ENCODE measurements at regions not wholly inside any gene's neighbourhood (a gene's known extent, or its start where the extent isn't known, plus 50 kb on each side); places are given as distances from the start of the nearest gene placed in this dataset.

DNA sequence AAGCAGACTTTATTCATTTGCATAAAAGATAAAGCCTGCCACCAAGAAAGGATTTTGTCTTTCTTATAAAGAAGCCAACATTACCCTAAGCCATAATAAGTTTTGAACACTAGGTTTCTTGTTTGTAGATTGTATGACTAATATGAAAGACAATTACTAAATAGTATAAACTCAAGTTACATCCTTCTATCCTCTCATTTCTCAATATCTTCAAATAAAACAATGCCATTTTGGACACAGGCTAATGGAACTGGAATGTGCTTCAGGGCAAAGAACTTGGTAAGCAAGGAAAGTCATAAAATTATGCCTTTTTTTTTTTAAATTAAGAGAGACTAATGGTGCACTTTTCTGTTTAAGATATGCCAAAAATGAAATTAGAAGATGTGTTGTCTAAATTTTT is 137.7 kb downstream of the DKK1 start:
- H3K27ac ChIP-seq = no peak overlapping the region
- TF ChIP-seq CTCF (conservative IDR thresholded peaks at IDR 0.05) = no peak
- TF ChIP-seq ZFX (IDR thresholded peaks at IDR 0.05) = no peak

- no peak overlapping the region for H3K27ac ChIP-seq
- TF ChIP-seq ZFX (IDR thresholded peaks at IDR 0.05) = no peak
- TF ChIP-seq CTCF (conservative IDR thresholded peaks at IDR 0.05) = no peak
Observed at GRCh38 chr10:52452600-52453493, 138.8 kb downstream of the DKK1 start.

GRCh38 chr10:52453501-52453900 is 139.4 kb downstream of the DKK1 start:
- no peak overlapping the region for H3K27ac ChIP-seq
- no peak for TF ChIP-seq CTCF (conservative IDR thresholded peaks at IDR 0.05)
- TF ChIP-seq ZFX (IDR thresholded peaks at IDR 0.05) = no peak

DNA sequence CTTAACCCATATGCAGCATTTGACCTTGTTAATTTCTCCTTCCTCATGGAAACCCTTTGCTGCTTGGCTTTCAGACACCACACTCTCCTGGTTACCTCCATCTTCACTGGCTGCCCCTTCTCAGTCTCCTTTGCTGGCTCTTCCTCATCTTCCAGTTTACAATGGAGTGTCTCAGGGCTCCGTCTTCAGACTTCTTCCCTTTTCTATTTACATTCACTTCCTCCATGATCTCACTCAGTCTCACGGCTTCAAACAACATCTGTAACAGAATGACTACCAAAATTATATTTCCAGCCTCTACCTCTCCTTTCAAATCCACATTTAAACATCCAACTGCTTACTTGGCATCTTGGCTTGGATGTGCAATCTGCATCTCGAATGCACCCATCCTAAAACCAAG is 140.4 kb downstream of the DKK1 start:
- TF ChIP-seq ZFX (IDR thresholded peaks at IDR 0.05) (no peak), CTCF (conservative IDR thresholded peaks at IDR 0.05) (no peak)
- H3K27ac ChIP-seq = no peak overlapping the region

DNA sequence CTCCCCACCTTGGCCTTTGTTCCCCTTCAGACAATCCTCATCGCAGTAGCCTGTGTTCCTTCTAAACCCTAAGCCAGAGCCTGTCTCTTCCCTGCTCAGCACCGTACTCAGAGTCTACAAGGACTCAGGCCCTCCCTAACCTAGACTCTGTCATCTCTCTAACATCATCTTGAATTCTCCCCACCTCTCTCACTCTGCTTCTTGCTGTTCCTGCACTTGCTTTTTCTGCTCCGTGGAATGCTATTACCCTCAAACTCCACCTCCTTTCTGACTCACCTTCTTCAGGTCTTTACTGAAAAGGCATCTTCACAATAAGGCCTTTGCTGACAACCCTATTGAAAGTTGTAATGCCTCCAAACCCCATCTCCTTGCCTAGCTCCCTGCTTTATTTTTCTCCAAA is 141.0 kb downstream of the DKK1 start:
- no peak for TF ChIP-seq CTCF (conservative IDR thresholded peaks at IDR 0.05)
- no peak for TF ChIP-seq ZFX (IDR thresholded peaks at IDR 0.05)
- no peak overlapping the region for H3K27ac ChIP-seq

DNA sequence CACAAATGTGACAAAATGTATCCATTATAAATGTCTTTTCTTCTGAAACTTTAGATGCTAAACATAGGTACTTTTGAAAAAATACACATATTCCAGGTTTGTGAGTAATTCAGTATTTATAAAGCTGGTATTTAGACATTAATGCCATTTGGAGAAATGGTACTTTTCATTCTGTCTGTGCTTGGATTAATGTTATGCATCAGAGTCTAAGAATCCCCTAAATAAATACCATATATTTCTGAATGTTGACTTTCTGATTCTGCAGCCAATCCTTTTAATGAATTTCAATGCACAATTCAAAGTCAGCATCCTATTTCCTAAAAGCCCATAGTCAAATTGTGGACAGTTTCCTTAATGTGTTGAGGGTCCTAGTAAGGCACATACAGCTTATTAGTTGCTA is 145.0 kb downstream of the DKK1 start:
- H3K27ac ChIP-seq = no peak overlapping the region
- TF ChIP-seq ZFX (IDR thresholded peaks at IDR 0.05) (no peak), CTCF (conservative IDR thresholded peaks at IDR 0.05) (no peak)

DNA sequence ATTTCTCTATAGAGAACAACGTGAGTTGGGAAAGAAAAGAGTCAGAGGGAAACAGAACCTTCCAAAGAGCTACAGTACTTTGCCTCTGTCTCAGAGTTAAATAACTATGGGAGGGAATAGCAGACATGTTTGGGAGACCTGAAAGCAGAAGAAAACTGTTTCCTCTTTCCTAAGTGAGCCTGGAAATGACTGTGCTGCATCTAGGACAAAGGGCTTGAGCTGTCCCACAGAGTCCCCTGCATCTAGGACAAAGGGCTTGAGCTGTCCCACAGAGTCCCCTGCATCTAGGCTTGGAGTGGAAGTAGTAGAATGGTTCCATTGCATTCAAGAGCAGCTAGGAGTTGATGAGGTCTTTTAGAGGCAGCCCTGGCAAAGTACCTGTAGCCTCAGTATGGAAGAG is 149.7 kb downstream of the DKK1 start:
- no peak overlapping the region for H3K27ac ChIP-seq
- TF ChIP-seq ZFX (IDR thresholded peaks at IDR 0.05) (no peak), CTCF (conservative IDR thresholded peaks at IDR 0.05) (no peak)

Measured in C4-2B (cell line).